ENCODE measurements at regions not wholly inside any gene's neighbourhood (a gene's known extent, or its start where the extent isn't known, plus 50 kb on each side); places are given as distances from the start of the nearest gene placed in this dataset.
"Not testable (repeated sequence)": the region's sequence is repeated elsewhere in the genome, so short reads cannot be mapped to it uniquely, and the experiment has no call there.

- DNase-seq: no peak
These were observed 90.0 kb downstream of the IGLL5 start for GRCh38 chr22:22977479-22978200.

GRCh38 chr22:22978637-22979036 lies 91.0 kb downstream of the IGLL5 start:
- no peak for DNase-seq

- DNase-seq: no peak
These were observed 91.1 kb upstream of the GNAZ start for GRCh38 chr22:22979121-22979724.

- DNase-seq: no peak
These were observed 90.4 kb upstream of the GNAZ start for GRCh38 chr22:22979954-22980353.

GRCh38 chr22:22981670-22982571 lies 88.4 kb upstream of the GNAZ start:
- no peak for DNase-seq

DNA sequence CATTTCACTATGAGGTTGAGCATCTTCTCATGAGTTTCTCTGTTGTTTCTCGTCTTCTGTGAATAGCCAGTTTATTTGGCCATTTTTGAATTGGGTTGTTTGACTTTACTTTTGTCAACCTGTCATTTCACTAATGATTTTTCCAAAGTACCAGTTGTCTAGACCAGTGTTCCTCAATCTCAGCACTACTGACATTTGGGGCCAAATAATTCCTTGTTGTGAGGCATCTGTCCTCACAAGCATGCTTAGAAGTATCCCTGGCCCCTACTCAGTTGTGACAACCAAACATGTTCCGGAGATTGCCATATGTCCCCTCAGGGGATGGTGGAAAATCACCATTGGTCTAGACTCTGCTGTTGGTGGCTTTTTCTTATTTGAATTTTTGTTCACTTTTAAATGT lies 87.7 kb upstream of the GNAZ start:
- no peak for DNase-seq

- DNase-seq: no peak
These were observed 87.2 kb upstream of the GNAZ start for GRCh38 chr22:22983123-22983522.

DNA sequence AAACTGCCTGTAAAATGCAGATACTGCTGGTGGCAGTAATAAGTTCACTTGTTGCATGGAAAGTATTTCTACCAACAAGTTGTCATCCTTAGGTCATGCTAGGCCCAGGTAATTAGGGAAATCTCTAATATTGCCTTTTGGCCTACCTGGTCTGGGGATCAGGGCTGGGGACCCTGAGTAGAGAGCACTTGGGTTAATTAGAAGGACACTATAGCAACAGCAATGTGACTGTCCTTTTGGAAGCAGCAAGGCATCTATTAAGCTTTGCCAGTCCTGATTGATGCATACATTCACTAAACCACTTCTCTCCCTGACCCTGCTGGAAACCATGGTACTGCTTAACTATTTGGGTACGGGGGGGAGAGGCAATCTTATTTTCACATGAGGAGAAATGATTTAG lies 86.5 kb upstream of the GNAZ start:
- DNase-seq: no peak

GRCh38 chr22:22984967-22985366 lies 85.4 kb upstream of the GNAZ start:
- no peak for DNase-seq

GRCh38 chr22:22986008-22986407 lies 84.3 kb upstream of the GNAZ start:
- no peak for DNase-seq

DNA sequence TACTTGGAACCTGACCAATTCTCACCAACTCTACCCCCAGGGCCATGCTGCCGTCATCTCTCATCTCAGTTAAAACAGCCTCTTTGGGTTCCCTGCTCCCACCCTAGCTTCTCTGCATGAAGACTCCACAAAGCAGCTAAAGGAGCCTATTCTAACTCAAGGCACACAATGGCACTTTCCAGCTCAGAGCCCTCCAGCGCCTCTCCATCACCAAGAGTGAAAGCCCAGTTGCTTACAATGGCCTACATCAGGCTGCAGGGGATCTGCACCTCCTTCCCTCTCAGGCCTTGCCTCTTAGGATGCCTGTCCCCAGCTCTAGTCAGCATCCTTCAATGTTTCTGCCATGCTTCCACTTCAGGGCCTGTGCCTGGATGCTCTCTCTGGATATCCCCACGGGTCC lies 83.7 kb upstream of the GNAZ start:
- DNase-seq: no peak

DNA sequence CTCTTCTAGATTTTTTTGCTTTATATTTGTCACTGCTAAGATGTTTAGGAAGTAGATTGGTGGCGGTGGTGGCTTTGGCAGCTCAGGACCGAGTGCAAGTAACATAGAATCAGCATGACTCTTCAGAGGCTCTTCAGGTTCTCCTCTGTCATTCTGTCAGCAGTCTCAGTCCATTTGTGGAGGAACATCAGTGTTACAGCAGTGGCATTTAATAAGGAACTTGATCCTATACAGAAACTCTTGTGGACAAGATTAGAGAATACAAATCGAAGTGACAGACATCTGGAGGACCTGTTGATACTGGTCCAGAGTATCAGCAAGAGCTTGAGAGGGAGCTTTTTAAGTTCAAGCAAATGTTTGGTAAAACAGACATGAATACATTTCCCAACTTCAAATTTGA lies 82.2 kb upstream of the GNAZ start:
- DNase-seq: no peak

DNA sequence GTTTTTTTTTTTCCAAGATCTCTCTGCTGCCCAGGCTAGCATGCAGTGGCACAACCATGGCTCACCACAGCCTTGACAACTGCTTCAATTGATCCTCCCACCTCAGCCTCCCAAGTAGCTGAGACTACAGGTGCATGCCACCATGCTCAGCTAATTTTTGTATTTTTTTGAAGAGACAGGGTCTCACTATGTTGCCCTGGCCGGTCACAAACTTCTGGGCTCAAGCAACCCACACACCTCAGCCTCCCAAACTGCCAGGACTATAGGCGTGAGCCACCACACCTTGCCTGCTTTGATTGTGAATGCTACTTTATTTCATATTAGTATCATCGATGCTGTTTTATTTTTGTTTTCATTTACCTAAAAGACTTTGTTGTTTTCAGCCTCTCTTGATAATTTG lies 81.5 kb upstream of the GNAZ start:
- no peak for DNase-seq

DNA sequence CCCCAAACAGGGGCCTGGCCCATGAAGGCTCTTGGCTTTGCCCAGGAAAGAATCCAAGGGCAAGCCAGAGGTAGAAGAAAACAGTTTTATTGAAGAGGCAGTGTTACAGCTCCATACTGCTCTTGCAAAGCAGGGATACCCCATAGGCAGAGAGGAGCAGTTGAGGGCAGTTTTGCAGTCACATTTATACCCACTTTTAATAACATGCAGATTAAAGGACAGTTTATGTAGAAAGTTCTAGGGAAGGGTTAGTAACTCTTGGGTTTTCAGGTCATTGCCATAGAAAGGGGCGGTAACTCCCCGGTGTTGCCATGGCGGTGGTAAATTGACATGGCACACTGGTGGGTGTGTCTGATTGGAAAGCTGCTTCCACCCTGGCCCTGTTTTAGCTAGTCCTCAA lies 80.5 kb upstream of the GNAZ start:
- no peak for DNase-seq

GRCh38 chr22:22990711-22991505 lies 79.4 kb upstream of the GNAZ start:
- not testable (repeated sequence) for DNase-seq

DNA sequence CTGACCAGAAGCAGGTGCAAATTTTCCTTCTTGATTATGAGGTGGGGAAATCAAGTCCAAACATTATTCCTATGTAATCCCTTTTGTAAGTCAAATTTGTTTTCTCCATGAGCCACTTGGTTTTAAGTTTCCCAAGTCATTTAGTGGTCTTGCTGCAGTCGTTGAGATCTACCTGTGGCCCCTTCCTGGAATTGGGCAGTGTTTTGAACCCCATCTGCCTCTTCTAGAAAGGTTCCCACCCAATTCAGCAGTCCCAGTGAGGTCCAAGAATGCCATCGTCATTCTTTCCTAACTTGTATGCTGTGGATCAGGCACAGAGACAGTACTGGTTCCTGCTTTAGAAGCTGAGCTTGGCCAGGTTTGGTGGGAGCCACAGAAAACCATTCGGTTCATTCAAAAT lies 77.8 kb upstream of the GNAZ start:
- DNase-seq: no peak

DNA sequence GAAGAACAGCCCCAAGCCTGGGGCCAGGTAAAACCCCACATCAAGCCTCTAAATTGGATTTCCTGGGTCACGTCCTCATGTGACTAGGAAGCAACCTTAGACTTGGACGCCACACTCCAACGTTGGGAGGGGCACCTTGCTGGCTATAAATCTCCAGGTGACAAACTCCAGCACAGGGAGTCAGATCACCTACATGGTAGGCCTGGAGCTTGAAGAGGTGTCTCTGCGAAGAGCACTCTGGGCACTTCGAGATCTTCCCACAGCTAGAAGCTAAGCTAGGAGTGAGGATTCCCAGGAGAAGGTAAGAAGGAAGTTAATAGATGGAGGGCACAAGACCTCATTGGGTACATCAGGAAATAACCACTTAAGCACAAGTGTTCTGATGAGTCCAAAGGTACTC lies 77.1 kb upstream of the GNAZ start:
- DNase-seq: no peak

DNA sequence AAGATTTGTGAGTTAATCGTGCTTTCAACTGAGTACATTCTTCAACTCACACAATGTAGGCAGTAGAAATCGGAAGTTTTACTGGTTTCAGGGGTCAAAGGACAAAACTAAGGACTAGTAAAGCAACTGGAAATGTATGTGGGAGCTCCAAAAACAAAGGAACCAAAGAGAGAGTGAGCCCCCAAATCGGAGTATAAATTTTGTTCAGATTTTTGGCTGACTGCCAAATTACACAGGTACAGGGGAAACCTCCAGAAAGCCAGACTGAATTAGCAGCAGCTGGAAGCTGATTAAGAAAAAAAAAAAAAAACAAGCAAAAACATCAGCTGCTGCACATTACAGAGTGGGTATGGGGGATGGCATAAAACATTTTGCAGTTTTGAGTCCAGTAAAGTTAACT lies 75.2 kb upstream of the GNAZ start:
- no peak for DNase-seq

DNA sequence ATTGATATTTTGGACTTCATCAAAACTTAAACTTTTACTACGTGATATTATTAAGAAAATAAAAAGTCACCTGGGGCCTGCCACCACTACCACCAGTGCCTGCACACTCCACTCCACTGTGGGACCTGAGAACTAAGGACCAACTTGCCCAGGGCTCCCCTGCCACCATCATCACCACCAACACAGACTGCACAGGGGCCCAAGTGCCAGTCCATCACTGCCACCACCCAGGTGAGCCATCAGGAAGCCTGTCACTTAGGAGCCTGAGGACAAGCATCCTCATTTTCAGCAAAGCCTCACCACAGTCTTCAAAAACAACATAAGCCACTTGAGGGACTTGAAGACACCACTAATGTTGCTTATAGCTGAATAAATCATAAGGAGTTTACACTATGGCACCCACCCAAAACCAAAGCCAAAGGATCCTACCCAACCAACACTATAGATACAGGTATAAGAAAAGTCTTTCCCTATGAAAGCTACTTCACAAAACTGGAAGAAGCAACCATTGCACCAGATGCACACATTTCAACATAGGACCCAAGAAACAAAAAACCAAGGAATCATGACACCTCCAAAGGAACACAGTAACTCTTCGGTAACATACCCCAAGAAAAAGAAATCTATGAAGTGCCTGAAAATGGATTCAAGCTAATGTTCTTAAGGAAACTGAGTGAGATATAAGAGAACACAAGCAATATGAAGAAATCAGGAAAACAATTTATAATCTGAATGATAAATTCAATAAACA lies 73.6 kb upstream of the GNAZ start:
- DNase-seq: no peak

- no peak for DNase-seq
These were observed 72.9 kb upstream of the GNAZ start for GRCh38 chr22:22997262-22997898.

DNA sequence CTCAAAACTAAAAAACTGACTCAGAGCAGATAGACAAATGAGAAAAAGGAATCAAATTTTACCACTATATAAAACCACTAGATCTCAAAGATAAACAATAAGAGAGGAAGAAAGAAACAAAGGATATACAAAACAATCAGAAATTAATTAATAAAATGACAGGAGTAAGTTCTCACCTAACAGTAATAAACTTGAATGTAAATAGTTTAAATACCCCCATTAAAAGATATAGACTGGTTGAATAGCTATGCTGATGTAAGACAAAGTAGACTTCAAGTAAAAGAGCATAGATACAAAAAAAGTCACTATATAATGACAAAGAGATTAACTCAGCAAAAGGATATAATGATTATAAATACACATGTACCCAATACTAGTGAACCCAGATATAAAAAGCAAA lies 72.3 kb upstream of the GNAZ start:
- DNase-seq: no peak

GRCh38 chr22:22999523-22999922 lies 70.8 kb upstream of the GNAZ start:
- DNase-seq: no peak

Data from central memory CD4-positive, alpha-beta T cell (primary cell).